GM18909 (cell line): ENCODE measurements at regions not wholly inside any gene's neighbourhood (a gene's known extent, or its start where the extent isn't known, plus 50 kb on each side); places are given as distances from the start of the nearest gene placed in this dataset.
"Not testable (repeated sequence)": the region's sequence is repeated elsewhere in the genome, so short reads cannot be mapped to it uniquely, and the experiment has no call there.

Source experiments
- ATAC-seq: cut with Tn5 transposase; IDR thresholded peaks from one replicate; pipeline ENCODE4 v1.9.1; 2021; ENCODE audit warnings: mild to moderate bottlenecking; ENCODE audit not compliant: unreplicated experiment, poor library complexity

- no peak for ATAC-seq
Measured at GRCh38 chr7:69430384-69431021, 167.8 kb upstream of the AUTS2 start.

GRCh38 chr7:69431626-69432025, 166.6 kb upstream of the AUTS2 start:
- ATAC-seq = no peak

- ATAC-seq = not testable (repeated sequence)
Measured at GRCh38 chr7:69432276-69432675, 166.0 kb upstream of the AUTS2 start.

GRCh38 chr7:69433081-69433480, 165.2 kb upstream of the AUTS2 start:
- ATAC-seq = no peak

GRCh38 chr7:69434398-69434815, 163.9 kb upstream of the AUTS2 start:
- no peak for ATAC-seq

GRCh38 chr7:69435711-69436110, 162.6 kb upstream of the AUTS2 start:
- ATAC-seq = no peak

- ATAC-seq = no peak
Measured at GRCh38 chr7:69436946-69437345, 161.3 kb upstream of the AUTS2 start.

- ATAC-seq = no peak
Measured at GRCh38 chr7:69438584-69439412, 159.5 kb upstream of the AUTS2 start.

- no peak for ATAC-seq
Measured at GRCh38 chr7:69439636-69440325, 158.5 kb upstream of the AUTS2 start.

GRCh38 chr7:69440976-69441375, 157.3 kb upstream of the AUTS2 start:
- no peak for ATAC-seq

- no peak for ATAC-seq
Measured at GRCh38 chr7:69443136-69443535, 155.1 kb upstream of the AUTS2 start.

GRCh38 chr7:69445541-69445940, 152.7 kb upstream of the AUTS2 start:
- ATAC-seq = no peak

- not testable (repeated sequence) for ATAC-seq
Measured at GRCh38 chr7:69446213-69446612, 152.1 kb upstream of the AUTS2 start.

GRCh38 chr7:69448071-69448470, 150.2 kb upstream of the AUTS2 start:
- no peak for ATAC-seq

- no peak for ATAC-seq
Measured at GRCh38 chr7:69450456-69450855, 147.8 kb upstream of the AUTS2 start.

- ATAC-seq = no peak
Measured at GRCh38 chr7:69451715-69452114, 146.6 kb upstream of the AUTS2 start.

- no peak for ATAC-seq
Measured at GRCh38 chr7:69452797-69453196, 145.5 kb upstream of the AUTS2 start.

GRCh38 chr7:69457595-69458504, 140.4 kb upstream of the AUTS2 start:
- no peak for ATAC-seq

- no peak for ATAC-seq
Measured at GRCh38 chr7:69464035-69464434, 134.2 kb upstream of the AUTS2 start.

GRCh38 chr7:69465262-69465661, 133.0 kb upstream of the AUTS2 start:
- no peak for ATAC-seq
